NT2/D1 (cell line): ENCODE measurements at regions not wholly inside any gene's neighbourhood (a gene's known extent, or its start where the extent isn't known, plus 50 kb on each side); places are given as distances from the start of the nearest gene placed in this dataset.

Experiments used
- DNase-seq: peaks from one replicate; pipeline ENCODE4 v3.0.0-alpha.2; 2011; ENCODE audit warnings: low read depth, low spot score
- H3K27me3 ChIP-seq: 2 replicates; pipeline ENCODE4 v1.6.0; 2011; ENCODE audit warnings: mild to moderate bottlenecking; ENCODE audit not compliant: insufficient read length, insufficient read depth
- H3K36me3 ChIP-seq: 2 replicates; pipeline ENCODE4 v1.6.1; 2011; ENCODE audit warnings: mild to moderate bottlenecking, low read length, mixed read lengths; ENCODE audit not compliant: insufficient read depth, insufficient read length
- H3K4me1 ChIP-seq: 2 replicates; pipeline ENCODE4 v1.5.1; 2011; ENCODE audit not compliant: insufficient read depth, insufficient read length
- H3K4me3 ChIP-seq: 2 replicates; pipeline ENCODE4 v1.5.1; 2011; ENCODE audit warnings: low read depth; ENCODE audit not compliant: insufficient read length
- H3K9ac ChIP-seq: 2 replicates; pipeline ENCODE4 v1.6.0; 2011; ENCODE audit warnings: low read depth; ENCODE audit not compliant: insufficient read length
- H3K9me3 ChIP-seq: 2 replicates; pipeline ENCODE4 v1.5.1; 2011; ENCODE audit warnings: mild to moderate bottlenecking, low read length; ENCODE audit not compliant: insufficient read depth
- SUZ12 ChIP-seq: IDR thresholded peaks from 2 replicates; pipeline ENCODE4 v1.6.1; 2011; ENCODE audit not compliant: insufficient read length, insufficient read depth; ENCODE audit errors: extremely low read depth
- YY1 ChIP-seq: IDR thresholded peaks from 2 replicates; pipeline ENCODE4 v1.6.1; 2011; ENCODE audit not compliant: insufficient read length, insufficient read depth
- ZNF274 ChIP-seq: IDR thresholded peaks from 2 replicates; pipeline ENCODE4 v1.6.1; 2011; ENCODE audit warnings: mild to moderate bottlenecking, low read depth, low read length

DNA sequence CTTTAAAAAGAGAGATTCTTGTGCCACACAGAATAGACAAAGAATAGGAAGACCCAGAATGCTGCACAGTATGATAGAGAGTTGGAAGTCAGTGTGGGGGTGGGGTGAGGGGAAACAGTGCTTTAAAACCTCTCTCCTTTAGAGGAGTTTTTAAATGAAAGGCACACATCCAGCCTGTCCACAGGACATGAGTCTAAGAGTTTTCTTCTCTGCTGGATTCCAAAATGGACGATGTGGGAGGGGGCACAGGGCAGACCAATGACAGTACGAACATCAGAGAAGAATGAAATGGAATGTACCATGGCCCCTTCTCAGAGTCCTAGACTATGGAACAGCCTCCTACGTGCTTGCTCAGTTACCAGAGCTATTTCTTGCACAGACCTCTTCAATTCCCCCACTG lies 458.2 kb upstream of the DAB1 start:
- DNase-seq: no peak
- no peak overlapping the region for H3K4me3 ChIP-seq
- no peak overlapping the region for H3K9ac ChIP-seq
- no peaks in the 10 kb centered on the region for H3K27me3 ChIP-seq
- H3K4me1 ChIP-seq: no peaks in the 10 kb centered on the region
- no peaks in the 10 kb centered on the region for H3K36me3 ChIP-seq
- H3K9me3 ChIP-seq: no peaks in the 10 kb centered on the region
- TF ChIP-seq ZNF274: no peak

GRCh38 chr1:57881639-57882038 lies 457.8 kb upstream of the DAB1 start:
- Histone ChIP-seq H3K27me3 (no peaks in the 10 kb centered on the region), H3K4me3 (no peak overlapping the region), H3K9me3 (no peaks in the 10 kb centered on the region), H3K4me1 (no peaks in the 10 kb centered on the region), H3K36me3 (no peaks in the 10 kb centered on the region), H3K9ac (no peak overlapping the region)
- DNase-seq: no peak
- TF ChIP-seq YY1 (no peak), SUZ12 (no peak), ZNF274 (no peak)

DNA sequence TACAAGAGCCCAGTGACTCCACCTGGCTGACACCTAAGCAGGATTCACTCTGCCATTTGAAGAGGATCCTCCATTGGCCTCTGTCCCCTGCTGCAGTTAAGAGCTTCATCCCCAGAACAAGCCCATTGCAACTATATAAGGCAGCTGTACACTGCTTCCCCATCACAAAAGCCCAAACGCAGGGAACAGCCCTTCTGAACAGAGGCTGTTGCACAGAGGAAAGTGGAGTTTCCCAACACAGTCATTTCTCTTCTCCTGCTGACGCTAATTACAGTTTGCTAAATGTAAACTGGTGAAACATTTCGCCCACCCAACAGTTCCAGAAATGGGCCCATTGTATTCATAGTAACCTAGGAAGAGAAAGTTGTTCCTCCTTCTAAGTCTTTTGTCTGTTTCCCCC lies 455.8 kb upstream of the DAB1 start:
- TF ChIP-seq SUZ12: no peak
- no peak for TF ChIP-seq YY1
- no peak for TF ChIP-seq ZNF274
- no peak for DNase-seq
- Histone ChIP-seq H3K9ac (no peak overlapping the region), H3K27me3 (no peaks in the 10 kb centered on the region), H3K4me1 (no peaks in the 10 kb centered on the region), H3K36me3 (no peaks in the 10 kb centered on the region), H3K4me3 (no peak overlapping the region), H3K9me3 (no peaks in the 10 kb centered on the region)

DNA sequence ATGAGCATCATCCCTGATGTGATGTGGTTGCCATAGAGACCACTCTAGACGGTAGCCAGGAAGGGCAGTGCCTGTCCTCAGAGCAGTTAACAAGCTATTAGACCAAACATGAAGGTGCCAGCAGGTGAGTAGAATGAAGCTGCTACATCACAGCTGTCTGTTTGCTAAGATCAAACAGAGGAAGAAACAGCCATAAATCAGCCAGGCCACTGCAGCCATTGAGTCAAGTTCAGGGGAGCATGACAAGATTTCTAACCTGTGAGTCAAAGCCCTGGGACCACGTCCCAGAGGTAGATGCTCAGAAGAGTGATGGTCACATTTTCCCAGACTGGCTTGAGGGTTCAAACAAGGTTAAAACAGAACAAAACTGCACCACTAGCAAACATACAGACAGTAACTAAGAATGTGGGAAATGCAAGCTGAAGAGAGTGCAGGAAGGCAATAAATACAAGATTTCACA lies 450.6 kb upstream of the DAB1 start:
- H3K36me3 ChIP-seq: no peaks in the 10 kb centered on the region
- no peaks in the 10 kb centered on the region for H3K4me1 ChIP-seq
- TF ChIP-seq SUZ12 (no peak), YY1 (no peak), ZNF274 (no peak)
- H3K27me3 ChIP-seq: no peaks in the 10 kb centered on the region
- no peaks in the 10 kb centered on the region for H3K9me3 ChIP-seq
- no peak for DNase-seq
- H3K9ac ChIP-seq: no peak overlapping the region
- no peak overlapping the region for H3K4me3 ChIP-seq

DNA sequence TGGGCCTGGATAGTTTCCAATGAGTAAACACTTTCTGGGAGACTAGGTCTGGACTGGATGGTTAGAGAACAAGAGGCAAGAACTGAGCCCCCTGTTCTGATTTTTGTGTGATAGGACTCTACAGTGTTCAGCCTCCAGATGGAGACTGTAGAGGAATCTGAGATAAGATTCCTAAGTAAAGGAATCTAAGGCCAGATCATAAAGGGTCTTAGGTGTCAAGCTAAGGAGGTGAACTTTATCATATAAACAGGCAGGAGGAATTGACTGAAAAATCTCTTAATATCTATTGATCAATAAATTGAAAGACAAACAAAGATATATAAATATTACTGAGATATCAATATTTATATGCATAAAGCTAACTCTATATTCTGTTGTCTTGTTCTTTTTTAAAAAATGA lies 449.1 kb upstream of the DAB1 start:
- H3K4me3 ChIP-seq: no peak overlapping the region
- DNase-seq: no peak
- H3K9ac ChIP-seq: no peak overlapping the region
- TF ChIP-seq SUZ12 (no peak), YY1 (no peak), ZNF274 (no peak)
- H3K27me3 ChIP-seq: no peaks in the 10 kb centered on the region
- H3K36me3 ChIP-seq: no peaks in the 10 kb centered on the region
- H3K9me3 ChIP-seq: no peaks in the 10 kb centered on the region
- H3K4me1 ChIP-seq: no peaks in the 10 kb centered on the region

- no peak for TF ChIP-seq YY1
- no peak for TF ChIP-seq ZNF274
These were observed 445.0 kb upstream of the DAB1 start for GRCh38 chr1:57868908-57869307.

DNA sequence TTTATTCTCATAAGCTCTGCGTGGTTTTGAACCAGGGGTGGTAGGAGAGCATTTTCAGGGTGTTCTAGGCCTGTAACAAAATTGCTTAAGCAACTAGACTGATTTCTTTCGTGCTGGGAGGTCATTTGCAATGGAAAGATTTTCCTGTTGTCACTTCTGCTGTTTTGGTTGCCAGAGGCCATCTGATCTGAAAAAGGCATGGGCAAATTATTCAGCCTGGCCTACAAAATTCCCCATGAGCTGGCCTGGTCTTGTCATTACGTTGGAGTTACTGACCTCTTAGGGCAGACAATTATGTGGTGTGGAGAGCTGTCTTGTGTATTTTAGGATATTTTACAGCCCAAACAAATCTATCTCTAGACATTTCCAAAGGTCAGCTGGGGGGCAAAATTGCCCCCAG lies 444.4 kb upstream of the DAB1 start:
- Histone ChIP-seq H3K36me3 (no peaks in the 10 kb centered on the region), H3K27me3 (no peaks in the 10 kb centered on the region), H3K9me3 (no peaks in the 10 kb centered on the region), H3K4me3 (no peak overlapping the region), H3K9ac (no peak overlapping the region), H3K4me1 (no peaks in the 10 kb centered on the region)
- TF ChIP-seq SUZ12: no peak
- no peak for TF ChIP-seq YY1
- TF ChIP-seq ZNF274: no peak
- no peak for DNase-seq

More at GRCh38 chr1:57868908-57869307, 445.0 kb upstream of the DAB1 start:
- Histone ChIP-seq H3K9me3 (no peaks in the 10 kb centered on the region), H3K9ac (no peak overlapping the region), H3K4me3 (no peak overlapping the region), H3K27me3 (no peaks in the 10 kb centered on the region), H3K4me1 (no peaks in the 10 kb centered on the region), H3K36me3 (no peaks in the 10 kb centered on the region)
- DNase-seq: no peak

GRCh38 chr1:57866998-57867397 lies 443.1 kb upstream of the DAB1 start:
- Histone ChIP-seq H3K27me3 (no peaks in the 10 kb centered on the region), H3K4me3 (no peak overlapping the region), H3K36me3 (no peaks in the 10 kb centered on the region), H3K9ac (no peak overlapping the region), H3K4me1 (no peaks in the 10 kb centered on the region), H3K9me3 (no peaks in the 10 kb centered on the region)
- no peak for TF ChIP-seq ZNF274
- TF ChIP-seq YY1: no peak
- TF ChIP-seq SUZ12: no peak
- DNase-seq: no peak
